Erythroblast (primary cell): ENCODE measurements at regions not wholly inside any gene's neighbourhood (a gene's known extent, or its start where the extent isn't known, plus 50 kb on each side); places are given as distances from the start of the nearest gene placed in this dataset.

Experiments used
- GATA1 ChIP-seq: IDR thresholded peaks from 2 replicates; pipeline ENCODE4 v1.6.1; 2011; ENCODE audit warnings: low read depth, mild to moderate bottlenecking, control low read depth, low read length, moderate library complexity
- POLR2A ChIP-seq: IDR thresholded peaks from 2 replicates; pipeline ENCODE4 v1.6.1; 2011; ENCODE audit warnings: mild to moderate bottlenecking, low read length

DNA sequence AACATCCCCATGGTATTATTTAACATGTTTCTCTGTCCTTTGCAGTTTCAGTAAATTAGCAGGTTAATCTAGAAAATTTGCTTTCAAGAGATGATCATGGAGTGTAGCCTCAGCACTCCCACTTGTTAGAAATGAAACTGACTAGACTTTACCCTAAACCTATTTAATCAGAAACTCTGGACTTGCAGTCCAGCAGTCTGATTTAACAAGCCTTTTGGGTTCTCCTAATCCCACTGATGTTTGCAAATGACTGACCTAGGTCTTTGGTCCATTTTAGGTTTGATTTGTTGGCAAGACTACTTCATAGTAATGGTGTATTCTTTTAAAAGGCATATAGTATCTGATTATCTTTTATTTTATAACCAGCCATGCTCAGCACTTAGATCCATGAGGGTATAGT lies 55.5 kb upstream of the SLC25A13 start:
- TF ChIP-seq POLR2A (no peak), GATA1 (no peak)
